HG03095 (cell line): ENCODE measurements at regions not wholly inside any gene's neighbourhood (a gene's known extent, or its start where the extent isn't known, plus 50 kb on each side); places are given as distances from the start of the nearest gene placed in this dataset.
"Not testable (repeated sequence)": the region's sequence is repeated elsewhere in the genome, so short reads cannot be mapped to it uniquely, and the experiment has no call there.

Experiments used
- ATAC-seq: cut with Tn5 transposase; IDR thresholded peaks from one replicate; pipeline ENCODE4 v1.9.1; 2021; ENCODE audit warnings: moderate library complexity; ENCODE audit not compliant: unreplicated experiment

DNA sequence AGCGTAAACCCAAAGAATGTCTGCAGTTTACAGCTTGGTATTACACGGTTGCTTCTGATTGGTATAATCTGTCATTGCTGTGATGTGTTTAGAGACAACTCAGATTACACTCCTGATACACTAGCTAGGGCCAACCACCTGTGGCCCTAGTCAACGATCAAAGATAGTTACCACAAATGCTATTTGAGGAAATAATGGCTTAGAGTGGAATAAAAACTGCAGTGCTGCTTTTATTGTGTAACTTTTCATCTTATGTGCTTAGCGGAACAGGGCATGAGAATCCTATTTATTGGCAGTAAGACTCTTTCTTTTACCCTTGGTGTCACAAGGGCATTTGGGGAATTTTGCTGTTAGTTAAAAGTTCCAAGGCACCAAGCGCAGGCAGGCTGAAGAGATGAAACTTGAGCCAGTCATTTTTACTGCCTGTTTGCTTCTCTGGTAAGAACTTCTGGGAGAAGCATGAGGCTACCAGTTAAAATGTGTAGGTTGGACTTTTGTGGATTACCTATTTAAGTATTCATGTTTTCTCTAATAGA, 363.3 kb downstream of the KCNRG start:
- no peak for ATAC-seq

DNA sequence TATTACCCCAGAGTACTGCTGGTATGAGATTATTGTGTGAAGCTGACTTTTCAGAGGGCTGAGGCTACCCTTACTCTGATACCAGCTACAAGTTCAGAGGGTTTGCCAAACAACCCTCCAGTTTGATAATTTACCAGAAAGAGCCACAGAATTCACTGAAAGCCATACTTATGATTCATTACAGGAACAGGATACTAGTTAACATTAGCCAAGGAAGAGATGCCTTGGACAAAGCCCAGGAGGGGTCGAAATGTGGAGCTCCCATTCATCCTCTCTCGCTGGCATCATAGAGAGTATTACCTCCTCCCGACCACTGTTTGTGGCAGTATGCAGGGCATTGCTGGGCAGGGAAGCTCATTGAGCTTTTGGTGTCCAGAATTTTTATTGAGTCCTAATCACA, 364.3 kb downstream of the KCNRG start:
- ATAC-seq: no peak

DNA sequence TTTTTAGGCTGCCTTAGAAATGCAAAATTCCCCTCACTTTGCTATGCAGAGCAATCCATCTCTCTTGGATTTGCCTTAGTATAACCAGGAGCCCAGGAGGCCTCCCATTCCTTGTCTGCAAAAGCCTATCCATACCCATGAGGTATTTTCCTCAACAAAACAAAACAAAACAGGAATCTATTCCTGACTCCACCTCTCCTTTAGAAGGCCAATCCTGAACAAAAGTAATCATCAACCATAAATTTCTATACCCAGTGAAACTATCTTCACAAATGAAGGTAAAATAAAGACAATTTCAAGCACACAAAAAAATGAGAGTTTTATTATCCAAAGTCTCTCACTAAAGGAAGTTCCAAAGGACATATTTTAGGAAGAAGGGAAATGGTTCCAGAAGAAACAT, 365.7 kb downstream of the KCNRG start:
- no peak for ATAC-seq

DNA sequence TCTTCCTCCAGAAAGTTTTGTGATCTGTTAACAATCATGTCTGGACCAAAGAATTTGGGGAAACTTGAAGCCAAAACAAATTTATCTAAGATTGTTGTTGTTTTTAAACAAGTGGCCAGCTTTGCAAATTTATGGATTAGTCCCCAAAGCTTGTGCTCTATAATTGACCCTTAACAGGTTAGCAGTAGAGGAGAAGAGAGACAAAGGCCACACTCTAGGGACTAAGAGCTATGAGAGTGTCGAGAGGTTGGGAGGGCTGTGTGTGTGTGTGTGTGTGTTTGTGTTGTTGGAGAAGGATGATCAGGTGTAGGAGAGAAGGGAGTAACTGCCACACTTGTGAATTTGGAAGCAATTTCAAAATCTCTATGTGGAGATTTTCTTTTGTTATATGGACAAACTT, 367.3 kb downstream of the KCNRG start:
- ATAC-seq: no peak

GRCh38 chr13:50382951-50383350, 367.7 kb downstream of the KCNRG start:
- no peak for ATAC-seq

DNA sequence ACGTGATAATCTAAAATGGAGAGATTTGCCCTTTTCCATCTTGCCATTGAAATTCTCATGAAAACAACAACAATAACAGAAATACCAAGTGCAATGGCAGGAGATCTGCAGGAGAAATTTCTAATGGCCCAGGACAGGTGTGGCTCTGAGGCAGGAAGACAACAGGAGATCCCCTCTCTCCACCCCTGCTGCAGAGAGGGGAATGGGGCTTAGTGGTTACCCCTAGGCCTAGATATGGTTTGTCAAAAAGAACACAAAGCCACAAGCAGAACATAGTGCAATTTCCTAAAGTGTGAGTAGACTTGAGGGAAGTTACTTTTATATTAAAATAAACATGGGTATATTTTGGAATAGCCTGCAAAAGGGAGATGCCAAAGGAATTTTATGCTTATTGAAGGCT, 369.5 kb downstream of the KCNRG start:
- ATAC-seq: no peak

DNA sequence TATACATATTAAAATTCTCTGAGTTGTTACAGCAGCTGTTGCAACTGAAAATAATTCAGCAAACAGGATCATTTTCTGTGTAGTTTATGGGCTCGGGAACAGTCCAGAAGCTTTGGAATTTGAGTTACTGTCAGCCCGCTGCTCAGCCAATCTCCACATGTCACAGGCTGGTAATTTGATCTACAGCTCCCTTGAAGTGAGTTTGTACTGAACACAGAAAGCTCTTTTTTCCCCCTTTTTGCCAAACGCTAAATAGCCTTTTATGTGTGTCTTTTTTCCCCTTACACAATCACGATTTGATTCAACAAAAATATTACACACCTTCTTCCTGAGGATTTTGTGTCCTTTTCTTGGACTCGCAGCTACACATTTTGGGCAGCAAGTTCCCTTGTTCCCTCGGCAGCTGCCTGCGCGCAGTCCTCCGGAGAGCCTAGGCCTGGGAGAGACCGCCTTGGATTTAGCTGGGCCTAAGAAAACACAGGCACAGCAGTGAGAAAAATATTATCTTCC, 371.4 kb downstream of the KCNRG start:
- ATAC-seq: no peak

GRCh38 chr13:50387051-50387581, 371.9 kb downstream of the KCNRG start:
- no peak for ATAC-seq

DNA sequence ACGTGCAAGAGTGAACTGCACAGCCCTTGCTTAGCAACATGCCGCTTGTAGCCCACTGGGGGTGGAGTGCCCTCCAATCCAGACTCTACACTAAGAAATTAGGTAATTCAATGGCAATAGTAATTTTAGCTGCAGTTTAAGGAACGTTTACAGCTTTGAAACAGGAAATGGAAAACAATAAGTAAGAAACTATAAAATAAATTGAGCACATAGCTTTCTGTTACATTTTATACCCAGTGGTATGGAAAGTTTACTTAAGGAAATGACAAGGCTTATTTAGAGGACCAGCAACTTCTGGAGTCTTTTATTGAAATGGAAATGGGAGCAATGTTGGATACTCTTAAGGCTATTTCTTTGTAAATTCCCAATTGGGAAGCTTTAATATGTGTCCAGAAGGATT, 373.2 kb downstream of the KCNRG start:
- ATAC-seq: no peak

- no peak for ATAC-seq
Measured at GRCh38 chr13:50389726-50390125, 374.5 kb downstream of the KCNRG start.

GRCh38 chr13:50390503-50391248, 375.4 kb downstream of the KCNRG start:
- ATAC-seq: no peak

DNA sequence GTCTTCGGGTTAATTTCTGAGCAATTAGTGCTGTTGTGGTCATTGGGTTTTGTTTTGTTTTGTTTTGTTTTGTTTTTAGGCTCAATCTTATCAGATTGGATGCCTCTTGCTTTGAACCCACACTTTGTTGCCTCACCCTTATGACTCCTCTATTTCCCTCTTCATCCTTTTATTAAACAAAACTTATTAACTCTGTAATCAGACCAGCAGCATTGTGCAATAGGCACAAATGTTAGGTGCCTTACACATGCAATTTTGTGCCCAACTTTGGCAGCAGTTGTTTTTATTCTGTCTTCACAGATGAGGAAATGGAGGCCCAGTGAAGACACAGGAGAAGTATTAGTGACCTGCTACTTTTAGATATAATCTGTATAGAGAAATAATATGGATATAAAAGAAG, 377.7 kb downstream of the KCNRG start:
- ATAC-seq: no peak

GRCh38 chr13:50393628-50394027, 378.4 kb downstream of the KCNRG start:
- no peak for ATAC-seq

DNA sequence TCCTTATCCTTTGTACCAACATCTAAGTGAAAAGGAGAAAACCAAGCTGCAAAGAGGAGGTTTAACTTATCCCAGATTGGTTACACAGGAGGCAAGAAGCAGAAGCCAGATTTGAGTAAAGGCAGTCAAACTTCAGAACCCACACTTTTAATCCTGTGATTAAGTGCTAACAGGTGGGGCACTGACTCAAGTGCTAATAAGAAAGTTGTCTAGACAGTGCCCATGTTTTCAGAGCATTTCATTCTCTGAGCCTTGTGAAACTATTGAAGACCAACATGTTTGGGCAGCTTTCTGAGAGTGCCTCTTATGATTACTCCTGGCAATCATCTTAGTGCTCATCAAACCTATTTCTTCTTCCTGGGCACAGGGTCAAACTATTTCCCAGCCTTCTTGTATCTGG, 380.8 kb downstream of the KCNRG start:
- no peak for ATAC-seq

- not testable (repeated sequence) for ATAC-seq
Measured at GRCh38 chr13:50396618-50397017, 381.4 kb downstream of the KCNRG start.

DNA sequence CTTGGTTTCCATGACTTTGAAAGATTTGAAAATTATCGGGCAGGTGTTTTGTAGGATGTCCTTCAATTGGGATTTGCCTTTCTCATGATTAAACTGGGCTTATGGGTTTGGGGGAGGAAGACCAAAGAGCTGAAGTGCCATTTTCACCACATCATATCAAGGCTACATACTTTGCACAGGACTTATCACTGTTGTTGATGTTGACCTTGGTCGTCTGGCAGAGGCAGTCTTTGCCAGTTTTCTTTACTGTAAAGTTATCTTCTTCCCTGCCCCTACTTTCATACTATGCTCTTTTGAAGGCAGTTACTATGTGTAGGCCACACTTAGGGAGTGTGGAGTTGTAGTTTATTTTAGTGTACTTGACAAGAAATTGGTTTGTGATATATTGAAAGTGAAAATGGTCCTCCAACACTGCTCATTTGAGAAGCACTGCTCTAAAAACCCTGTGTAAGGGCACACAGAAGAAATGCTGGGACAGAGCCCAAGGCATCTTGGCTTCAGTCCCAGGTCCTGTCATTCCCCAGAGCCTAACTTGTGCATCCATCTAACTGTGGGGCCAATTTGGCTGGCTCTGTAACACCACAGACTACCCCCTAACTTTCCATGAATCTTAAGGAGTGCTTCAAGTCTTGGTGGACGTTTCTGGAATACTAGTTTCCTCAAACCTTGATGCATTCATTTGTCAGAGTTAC, 384.9 kb downstream of the KCNRG start:
- no peak for ATAC-seq

- ATAC-seq: no peak
Measured at GRCh38 chr13:50401049-50401505, 385.8 kb downstream of the KCNRG start.

DNA sequence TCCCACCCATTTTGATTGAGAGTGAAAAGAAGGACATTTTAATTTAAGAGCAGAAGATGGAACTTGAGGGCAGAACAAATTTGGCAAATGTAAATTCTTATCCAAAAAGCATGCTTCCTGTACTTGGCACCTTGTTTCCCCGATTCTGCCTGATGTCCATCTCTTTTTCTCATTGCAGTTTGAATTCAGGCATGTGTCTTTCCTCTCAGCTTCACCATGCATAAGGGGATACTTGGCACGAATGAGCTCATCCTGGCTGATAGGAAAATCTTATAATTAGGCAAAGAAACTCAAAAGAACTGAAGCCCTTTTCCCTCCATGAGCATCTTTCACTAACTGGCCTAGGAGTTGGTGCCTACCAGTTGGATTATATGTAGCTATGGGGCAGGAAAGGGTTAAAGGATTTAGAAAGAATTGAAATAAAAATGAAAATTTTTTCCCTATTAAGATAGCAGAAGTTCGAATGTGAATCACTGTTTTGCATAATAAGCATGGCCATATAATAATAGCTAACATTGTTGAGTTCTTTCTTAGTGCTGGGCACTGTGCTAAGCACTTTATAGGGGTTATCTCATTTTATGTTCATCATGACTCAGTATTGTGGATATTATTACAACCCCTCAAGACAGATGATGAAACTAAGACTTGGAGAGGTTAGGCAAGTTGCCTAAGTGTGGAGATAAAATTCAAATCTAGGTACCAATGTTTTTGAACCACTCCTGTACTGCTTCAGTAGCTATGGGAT, 386.6 kb downstream of the KCNRG start:
- no peak for ATAC-seq

GRCh38 chr13:50403311-50403710, 388.1 kb downstream of the KCNRG start:
- no peak for ATAC-seq

GRCh38 chr13:50404116-50404515, 388.9 kb downstream of the KCNRG start:
- ATAC-seq: no peak

GRCh38 chr13:50404769-50405168, 389.5 kb downstream of the KCNRG start:
- ATAC-seq: no peak
